Superior temporal gyrus (tissue), 1 donor: ENCODE measurements at regions not wholly inside any gene's neighbourhood (a gene's known extent, or its start where the extent isn't known, plus 50 kb on each side); places are given as distances from the start of the nearest gene placed in this dataset.
"Not testable (repeated sequence)": the region's sequence is repeated elsewhere in the genome, so short reads cannot be mapped to it uniquely, and the experiment has no call there.

Experiments used
- DNase-seq: peaks from one replicate; pipeline ENCODE4 v3.0.0-alpha.2; 2016; ENCODE audit errors: extremely low spot score

- DNase-seq = no peak
Measured at GRCh38 chr13:50526661-50527071, 316.8 kb downstream of the DLEU7 start.

GRCh38 chr13:50527188-50527587 is 316.3 kb downstream of the DLEU7 start:
- no peak for DNase-seq

- no peak for DNase-seq
Measured at GRCh38 chr13:50527612-50528509, 315.6 kb downstream of the DLEU7 start.

- peak; percentile 71 for DNase-seq
Measured at GRCh38 chr13:50529154-50529882, 314.2 kb downstream of the DLEU7 start.

- DNase-seq = peak; percentile 76
Measured at GRCh38 chr13:50531917-50532899, 311.3 kb downstream of the DLEU7 start.

GRCh38 chr13:50535050-50535449 is 308.4 kb downstream of the DLEU7 start:
- DNase-seq = no peak

GRCh38 chr13:50537029-50537428 is 306.5 kb downstream of the DLEU7 start:
- DNase-seq = no peak

GRCh38 chr13:50539791-50540530 is 303.5 kb downstream of the DLEU7 start:
- DNase-seq = no peak

GRCh38 chr13:50543141-50543540 is 300.4 kb downstream of the DLEU7 start:
- no peak for DNase-seq

GRCh38 chr13:50543782-50544181 is 299.7 kb downstream of the DLEU7 start:
- no peak for DNase-seq

GRCh38 chr13:50544211-50544610 is 299.3 kb downstream of the DLEU7 start:
- DNase-seq = no peak

GRCh38 chr13:50547175-50547574 is 296.3 kb downstream of the DLEU7 start:
- DNase-seq = not testable (repeated sequence)

GRCh38 chr13:50548586-50548985 is 294.9 kb downstream of the DLEU7 start:
- DNase-seq = no peak

GRCh38 chr13:50549221-50549942 is 294.1 kb downstream of the DLEU7 start:
- no peak for DNase-seq

GRCh38 chr13:50550151-50550550 is 293.3 kb downstream of the DLEU7 start:
- no peak for DNase-seq

GRCh38 chr13:50552424-50552966 is 291.0 kb downstream of the DLEU7 start:
- DNase-seq = no peak

GRCh38 chr13:50561739-50562138 is 281.8 kb downstream of the DLEU7 start:
- no peak for DNase-seq

GRCh38 chr13:50566646-50567045 is 276.8 kb downstream of the DLEU7 start:
- DNase-seq = no peak

GRCh38 chr13:50572129-50572528 is 271.4 kb downstream of the DLEU7 start:
- no peak for DNase-seq

- DNase-seq = no peak
Measured at GRCh38 chr13:50573066-50573465, 270.4 kb downstream of the DLEU7 start.
